ENCODE measurements at regions not wholly inside any gene's neighbourhood (a gene's known extent, or its start where the extent isn't known, plus 50 kb on each side); places are given as distances from the start of the nearest gene placed in this dataset.

DNA sequence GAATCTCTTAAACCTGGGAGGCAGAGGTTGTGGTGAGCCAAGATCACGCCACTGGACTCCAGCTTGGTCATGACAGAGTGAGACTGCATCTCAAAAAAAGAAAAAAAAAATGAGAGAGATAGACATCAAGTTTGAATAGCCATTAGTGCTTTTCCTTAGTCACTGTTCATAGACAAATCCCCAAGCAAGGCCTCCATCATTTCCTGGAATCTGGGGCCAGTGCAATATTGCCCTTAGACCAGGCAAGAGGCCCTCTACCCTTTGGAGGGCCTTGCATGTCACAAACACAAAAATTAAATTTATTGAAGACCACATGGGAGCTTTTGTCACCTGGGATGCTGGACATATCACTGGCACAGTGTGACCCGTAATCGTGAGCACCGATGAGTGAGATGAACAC, 141.5 kb downstream of the B3GNT2 start:
- Histone ChIP-seq H3K4me1 (ENCODE audit: insufficient read depth, low read length, severe bottlenecking) (peaks cover 35% of the 10 kb centered on the region), H2AFZ (ENCODE audit: low read length) (no peak overlapping the region), H3K4me3 (ENCODE audit: low read depth, low read length, poor library complexity, severe bottlenecking) (no peak overlapping the region), H3K27ac (ENCODE audit: low read depth, low read length, poor library complexity, severe bottlenecking) (no peak overlapping the region), H3K9me2 (ENCODE audit: low read depth, low read length) (no peaks in the 10 kb centered on the region), H3K27me3 (ENCODE audit: insufficient read depth, low read length) (no peaks in the 10 kb centered on the region), H3K9ac (ENCODE audit: low read length) (no peak overlapping the region), H4K20me1 (ENCODE audit: insufficient read depth, low read length) (no peaks in the 10 kb centered on the region), H3K79me2 (ENCODE audit: insufficient read depth, low read length) (no peaks in the 10 kb centered on the region), H3K36me3 (ENCODE audit: insufficient read depth, low read length) (no peaks in the 10 kb centered on the region), H3F3A (ENCODE audit: insufficient read depth, low read length) (no peaks in the 10 kb centered on the region), H3K9me3 (ENCODE audit: low read length) (no peaks in the 10 kb centered on the region), H3K4me2 (ENCODE audit: low read length) (no peak overlapping the region)
- no peak for TF ChIP-seq EZH2 (IDR thresholded peaks at IDR 0.05; ENCODE audit: borderline replicate concordance, low read length)
- TF ChIP-seq, protein P1, sequence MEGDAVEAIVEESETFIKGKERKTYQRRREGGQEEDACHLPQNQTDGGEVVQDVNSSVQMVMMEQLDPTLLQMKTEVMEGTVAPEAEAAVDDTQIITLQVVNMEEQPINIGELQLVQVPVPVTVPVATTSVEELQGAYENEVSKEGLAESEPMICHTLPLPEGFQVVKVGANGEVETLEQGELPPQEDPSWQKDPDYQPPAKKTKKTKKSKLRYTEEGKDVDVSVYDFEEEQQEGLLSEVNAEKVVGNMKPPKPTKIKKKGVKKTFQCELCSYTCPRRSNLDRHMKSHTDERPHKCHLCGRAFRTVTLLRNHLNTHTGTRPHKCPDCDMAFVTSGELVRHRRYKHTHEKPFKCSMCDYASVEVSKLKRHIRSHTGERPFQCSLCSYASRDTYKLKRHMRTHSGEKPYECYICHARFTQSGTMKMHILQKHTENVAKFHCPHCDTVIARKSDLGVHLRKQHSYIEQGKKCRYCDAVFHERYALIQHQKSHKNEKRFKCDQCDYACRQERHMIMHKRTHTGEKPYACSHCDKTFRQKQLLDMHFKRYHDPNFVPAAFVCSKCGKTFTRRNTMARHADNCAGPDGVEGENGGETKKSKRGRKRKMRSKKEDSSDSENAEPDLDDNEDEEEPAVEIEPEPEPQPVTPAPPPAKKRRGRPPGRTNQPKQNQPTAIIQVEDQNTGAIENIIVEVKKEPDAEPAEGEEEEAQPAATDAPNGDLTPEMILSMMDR (IDR thresholded peaks at IDR 0.05; ENCODE audit: low read length), result no peak

DNA sequence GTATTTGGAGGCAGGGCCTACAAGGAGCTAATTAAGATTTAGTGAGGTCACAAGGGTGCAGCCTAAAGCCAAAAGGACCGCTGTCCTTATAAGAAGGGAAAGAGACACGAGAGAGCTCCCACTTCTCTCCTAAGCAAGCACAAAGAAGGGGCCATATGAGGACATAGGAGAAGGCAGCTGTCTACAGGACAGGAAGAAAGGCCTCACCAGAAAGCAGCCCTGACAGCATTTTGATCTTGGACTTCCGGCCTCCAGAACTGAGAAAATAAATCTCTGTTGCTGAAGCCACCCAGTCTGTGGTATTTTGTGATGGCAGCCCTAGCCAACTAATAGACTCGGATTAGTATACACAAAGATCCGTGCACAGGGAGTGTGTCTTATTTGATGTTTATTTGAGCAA, 139.7 kb downstream of the B3GNT2 start:
- no peak overlapping the region for H2AFZ ChIP-seq (ENCODE audit: low read length)
- TF ChIP-seq, protein P1 (IDR thresholded peaks at IDR 0.05; ENCODE audit: low read length), result no peak
- no peak overlapping the region for H3K4me3 ChIP-seq (ENCODE audit: low read depth, low read length, poor library complexity, severe bottlenecking)
- H3K9me3 ChIP-seq (ENCODE audit: low read length), result no peaks in the 10 kb centered on the region
- H3K79me2 ChIP-seq (ENCODE audit: insufficient read depth, low read length), result no peaks in the 10 kb centered on the region
- no peaks in the 10 kb centered on the region for H3F3A ChIP-seq (ENCODE audit: insufficient read depth, low read length)
- H3K9ac ChIP-seq (ENCODE audit: low read length), result no peak overlapping the region
- H3K36me3 ChIP-seq (ENCODE audit: insufficient read depth, low read length), result no peaks in the 10 kb centered on the region
- H3K4me2 ChIP-seq (ENCODE audit: low read length), result no peak overlapping the region
- no peaks in the 10 kb centered on the region for H4K20me1 ChIP-seq (ENCODE audit: insufficient read depth, low read length)
- H3K9me2 ChIP-seq (ENCODE audit: low read depth, low read length), result no peaks in the 10 kb centered on the region
- H3K27me3 ChIP-seq (ENCODE audit: insufficient read depth, low read length), result no peaks in the 10 kb centered on the region
- H3K4me1 ChIP-seq (ENCODE audit: insufficient read depth, low read length, severe bottlenecking), result peaks cover 35% of the 10 kb centered on the region
- no peak overlapping the region for H3K27ac ChIP-seq (ENCODE audit: low read depth, low read length, poor library complexity, severe bottlenecking)

DNA sequence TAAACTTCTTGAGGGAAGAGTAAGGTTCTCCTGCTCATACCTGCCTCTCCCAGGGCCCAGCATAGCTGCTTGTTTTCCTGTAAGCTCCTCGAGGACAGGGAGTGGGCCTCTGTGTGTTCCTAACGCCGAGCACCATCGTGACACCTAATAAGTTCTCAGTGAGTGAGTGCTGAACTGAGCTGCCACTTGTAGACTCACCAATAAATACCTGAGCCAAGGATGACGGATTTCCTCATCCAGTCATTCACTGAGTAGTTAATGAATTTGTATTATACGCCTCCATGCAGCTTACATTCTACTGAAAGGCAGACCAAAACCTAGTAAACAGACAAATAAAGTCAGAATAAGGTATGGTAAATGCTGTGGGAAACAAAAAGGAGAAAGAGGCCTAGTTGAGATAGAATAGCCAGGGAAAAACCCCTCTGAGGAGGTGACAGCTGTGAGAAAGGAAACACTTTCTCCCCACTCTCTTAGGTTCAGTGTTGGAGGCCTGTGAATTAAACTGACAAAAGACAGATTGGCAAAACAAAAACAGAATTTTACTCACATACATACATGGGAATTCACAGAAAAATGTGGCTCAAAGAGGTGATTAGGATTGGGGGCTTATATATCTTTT, 138.6 kb downstream of the B3GNT2 start:
- TF ChIP-seq, protein P1 (IDR thresholded peaks at IDR 0.05; ENCODE audit: low read length), result no peak
- TF ChIP-seq EZH2 (IDR thresholded peaks at IDR 0.05; ENCODE audit: borderline replicate concordance, low read length), result no peak
- no peak overlapping the region for H3K9ac ChIP-seq (ENCODE audit: low read length)
- peaks cover 35% of the 10 kb centered on the region for H3K4me1 ChIP-seq (ENCODE audit: insufficient read depth, low read length, severe bottlenecking)
- no peaks in the 10 kb centered on the region for H3K79me2 ChIP-seq (ENCODE audit: insufficient read depth, low read length)
- H3F3A ChIP-seq (ENCODE audit: insufficient read depth, low read length), result no peaks in the 10 kb centered on the region
- no peak overlapping the region; the same call in 1 of the 2 replicates for H3K4me2 ChIP-seq (ENCODE audit: low read length)
- H2AFZ ChIP-seq (ENCODE audit: low read length), result no peak overlapping the region
- no peaks in the 10 kb centered on the region for H3K9me2 ChIP-seq (ENCODE audit: low read depth, low read length)
- H3K4me3 ChIP-seq (ENCODE audit: low read depth, low read length, poor library complexity, severe bottlenecking), result no peak overlapping the region
- no peaks in the 10 kb centered on the region for H4K20me1 ChIP-seq (ENCODE audit: insufficient read depth, low read length)
- H3K27ac ChIP-seq (ENCODE audit: low read depth, low read length, poor library complexity, severe bottlenecking), result peak overlapping the region; percentile 27
- no peaks in the 10 kb centered on the region for H3K27me3 ChIP-seq (ENCODE audit: insufficient read depth, low read length)
- H3K36me3 ChIP-seq (ENCODE audit: insufficient read depth, low read length), result no peaks in the 10 kb centered on the region
- H3K9me3 ChIP-seq (ENCODE audit: low read length), result no peaks in the 10 kb centered on the region

All from OCI-LY1 (cell line).